ENCODE measurements at regions not wholly inside any gene's neighbourhood (a gene's known extent, or its start where the extent isn't known, plus 50 kb on each side); places are given as distances from the start of the nearest gene placed in this dataset.

DNA sequence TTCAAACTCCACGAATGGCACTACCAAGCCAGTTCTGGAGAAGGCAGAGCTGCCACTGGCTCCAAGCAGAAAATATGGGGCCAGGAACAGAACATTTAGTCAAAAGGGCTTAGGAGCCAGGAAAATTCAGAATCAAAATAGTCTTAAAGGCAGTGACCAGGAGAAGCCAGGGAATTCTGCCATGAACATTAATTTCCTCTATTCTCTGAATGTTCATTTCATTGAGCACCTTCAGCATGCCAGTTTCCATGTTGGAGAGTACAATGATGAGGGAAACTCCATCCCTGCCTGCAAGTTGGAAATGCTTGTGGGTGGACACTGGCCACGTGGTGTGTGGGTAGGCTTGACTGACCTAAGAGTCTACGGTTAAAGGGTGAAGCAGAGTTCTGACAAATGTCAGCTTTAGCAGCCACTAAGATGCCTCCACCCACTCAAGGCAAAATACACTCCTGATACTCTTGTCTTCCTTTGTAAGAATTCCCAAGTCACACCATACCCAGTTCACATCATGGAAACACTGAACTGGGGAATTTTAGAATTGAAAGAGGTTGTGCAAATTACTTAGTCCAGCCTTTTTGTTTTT is 190.1 kb upstream of the C1QTNF7 start:
- peaks cover 0 to 5% of the 10 kb centered on the region in 2 donors for H3K4me1 ChIP-seq
- no peak for TF ChIP-seq POLR2A (IDR thresholded peaks at IDR 0.05)
- TF ChIP-seq, protein P1, sequence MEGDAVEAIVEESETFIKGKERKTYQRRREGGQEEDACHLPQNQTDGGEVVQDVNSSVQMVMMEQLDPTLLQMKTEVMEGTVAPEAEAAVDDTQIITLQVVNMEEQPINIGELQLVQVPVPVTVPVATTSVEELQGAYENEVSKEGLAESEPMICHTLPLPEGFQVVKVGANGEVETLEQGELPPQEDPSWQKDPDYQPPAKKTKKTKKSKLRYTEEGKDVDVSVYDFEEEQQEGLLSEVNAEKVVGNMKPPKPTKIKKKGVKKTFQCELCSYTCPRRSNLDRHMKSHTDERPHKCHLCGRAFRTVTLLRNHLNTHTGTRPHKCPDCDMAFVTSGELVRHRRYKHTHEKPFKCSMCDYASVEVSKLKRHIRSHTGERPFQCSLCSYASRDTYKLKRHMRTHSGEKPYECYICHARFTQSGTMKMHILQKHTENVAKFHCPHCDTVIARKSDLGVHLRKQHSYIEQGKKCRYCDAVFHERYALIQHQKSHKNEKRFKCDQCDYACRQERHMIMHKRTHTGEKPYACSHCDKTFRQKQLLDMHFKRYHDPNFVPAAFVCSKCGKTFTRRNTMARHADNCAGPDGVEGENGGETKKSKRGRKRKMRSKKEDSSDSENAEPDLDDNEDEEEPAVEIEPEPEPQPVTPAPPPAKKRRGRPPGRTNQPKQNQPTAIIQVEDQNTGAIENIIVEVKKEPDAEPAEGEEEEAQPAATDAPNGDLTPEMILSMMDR (IDR thresholded peaks at IDR 0.05), result no peak
- 55 to 61% methylated on average over 3 of the region's 3 CpGs for WGBS, 2 donors
- no peaks in the 10 kb centered on the region for H3K36me3 ChIP-seq
- intact Hi-C loops (cut with DNase I), result loop anchor here (5.0 kb wide), 2 partner anchors 160 to 220 kb away; no protein-coding TSS in a partner anchor
- H3K27ac ChIP-seq, result no peak overlapping the region
- H3K27me3 ChIP-seq, result no peaks in the 10 kb centered on the region
- H3K4me3 ChIP-seq (replicated peaks in 1 of 3), result no peak overlapping the region
- DNase-seq, result no peak
- no peaks in the 10 kb centered on the region for H3K9me3 ChIP-seq

DNA sequence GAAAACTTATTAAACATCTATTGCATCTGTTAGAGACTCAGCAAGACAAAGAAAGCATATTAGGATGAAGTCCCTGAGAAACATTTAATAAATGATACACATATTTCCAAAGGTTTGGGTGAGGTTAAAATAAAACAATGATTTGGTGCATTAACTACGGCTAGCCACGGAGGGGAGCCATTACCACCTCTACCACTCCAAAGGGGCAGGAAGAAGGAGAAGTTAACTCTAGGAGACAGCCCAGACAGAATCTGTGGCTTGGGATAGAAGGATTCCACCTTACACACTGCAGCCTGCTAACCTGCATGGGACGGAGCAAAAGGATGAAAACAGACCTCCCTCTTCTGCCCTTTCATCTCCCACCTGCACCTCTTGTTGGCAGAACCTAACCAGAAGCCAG is 189.1 kb upstream of the C1QTNF7 start:
- WGBS, 2 donors, result 12 to 21% methylated on average over 3 of the region's 3 CpGs
- Histone ChIP-seq H3K27ac (no peak overlapping the region), H3K36me3 (no peaks in the 10 kb centered on the region), H3K4me1 (peaks cover 0 to 3% of the 10 kb centered on the region in 2 donors), H3K9me3 (no peaks in the 10 kb centered on the region), H3K27me3 (no peaks in the 10 kb centered on the region), H3K4me3 (replicated peaks in 1 of 3) (no peak overlapping the region)
- intact Hi-C loops (cut with DNase I), result loop anchor here (5.0 kb wide), 2 partner anchors 159 to 219 kb away; no protein-coding TSS in a partner anchor
- peak; percentile 11 to 43 for DNase-seq
- TF ChIP-seq, protein P1 (IDR thresholded peaks at IDR 0.05), result peak in 5 of 6 experiments; percentile 36 to 70 (median 58)
- TF ChIP-seq POLR2A (IDR thresholded peaks at IDR 0.05), result no peak

DNA sequence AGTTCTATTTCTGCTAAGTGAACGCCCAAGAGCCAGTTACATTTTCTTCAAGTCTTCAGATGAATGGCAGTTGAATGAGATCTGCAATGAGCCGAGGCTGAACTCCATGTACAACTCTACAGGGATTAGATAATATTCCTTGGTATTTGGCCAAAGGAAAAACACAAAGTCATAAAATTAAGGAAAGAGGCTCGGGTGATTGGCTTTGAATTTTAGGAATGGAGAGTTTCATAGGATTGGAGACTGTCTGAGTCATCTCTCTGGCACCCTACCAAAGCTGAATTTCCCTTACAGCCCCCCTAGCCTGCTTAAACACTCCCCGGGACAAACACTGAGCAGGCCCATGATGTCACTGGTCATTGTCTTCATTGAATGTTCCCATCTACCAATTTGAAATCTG is 188.0 kb upstream of the C1QTNF7 start:
- H3K36me3 ChIP-seq, result no peaks in the 10 kb centered on the region
- no peak for TF ChIP-seq POLR2A (IDR thresholded peaks at IDR 0.05)
- TF ChIP-seq, protein P1 (IDR thresholded peaks at IDR 0.05), result no peak
- WGBS, 2 donors, result 66 to 68% methylated on average over 4 of the region's 4 CpGs
- H3K4me1 ChIP-seq, result no peaks in the 10 kb centered on the region
- intact Hi-C loops (cut with DNase I), result loop anchor here (5.0 kb wide), 2 partner anchors 157 to 217 kb away; no protein-coding TSS in a partner anchor
- H3K27ac ChIP-seq, result no peak overlapping the region
- no peak for DNase-seq
- no peaks in the 10 kb centered on the region for H3K27me3 ChIP-seq
- H3K9me3 ChIP-seq, result no peaks in the 10 kb centered on the region
- no peak overlapping the region for H3K4me3 ChIP-seq (replicated peaks in 1 of 3)

DNA sequence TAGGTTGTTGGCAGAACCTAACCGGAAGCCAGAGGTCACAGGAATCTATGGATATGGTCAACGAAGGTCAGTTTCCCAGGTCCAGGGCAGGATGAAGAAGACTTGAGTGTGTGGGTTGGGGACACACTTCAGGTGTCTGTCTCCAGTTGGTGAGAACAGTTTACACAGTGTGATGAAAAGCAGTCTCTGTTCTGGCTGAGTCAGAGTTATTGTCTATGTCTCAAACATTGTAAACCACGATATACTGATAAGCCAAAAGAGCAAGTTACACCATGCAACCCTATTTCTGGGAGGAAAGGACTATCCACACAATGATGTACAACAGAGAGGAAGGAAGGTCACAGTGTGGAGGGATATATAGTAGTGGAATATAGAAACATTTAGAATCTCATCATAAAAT is 187.1 kb upstream of the C1QTNF7 start:
- Histone ChIP-seq H3K27ac (no peak overlapping the region), H3K9me3 (no peaks in the 10 kb centered on the region), H3K4me3 (replicated peaks in 1 of 3) (no peak overlapping the region), H3K4me1 (no peaks in the 10 kb centered on the region), H3K36me3 (no peaks in the 10 kb centered on the region), H3K27me3 (no peaks in the 10 kb centered on the region)
- DNase-seq, result no peak
- intact Hi-C loops (cut with DNase I), result no loop called here
- WGBS, 2 donors, result 82 to 88% methylated on average over 3 of the region's 3 CpGs
- no peak for TF ChIP-seq POLR2A (IDR thresholded peaks at IDR 0.05)
- TF ChIP-seq, protein P1 (IDR thresholded peaks at IDR 0.05), result no peak

DNA sequence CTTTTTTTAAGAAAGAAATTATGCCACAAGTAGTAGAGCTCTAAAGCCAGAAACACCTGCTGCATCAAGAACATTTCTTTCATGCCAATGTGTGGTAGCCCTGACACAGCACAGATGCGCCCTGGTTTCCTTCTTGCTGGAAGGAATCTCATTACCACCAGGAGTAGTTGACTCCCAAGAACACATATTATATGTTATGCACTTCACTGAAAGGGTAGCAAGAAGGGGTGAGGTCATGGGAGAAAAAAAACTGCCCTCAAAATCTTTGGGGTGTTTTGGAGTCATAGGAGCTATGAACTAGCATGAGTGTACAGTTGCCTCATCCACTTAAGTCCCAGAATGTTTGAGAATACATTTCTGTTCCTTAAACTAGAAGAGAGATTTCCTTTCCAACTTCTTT is 185.8 kb upstream of the C1QTNF7 start:
- no peak overlapping the region for H3K4me3 ChIP-seq (replicated peaks in 1 of 3)
- H3K36me3 ChIP-seq, result no peaks in the 10 kb centered on the region
- TF ChIP-seq, protein P1 (IDR thresholded peaks at IDR 0.05), result no peak
- no peak for TF ChIP-seq POLR2A (IDR thresholded peaks at IDR 0.05)
- H3K27ac ChIP-seq, result no peak overlapping the region
- no peak for DNase-seq
- no peaks in the 10 kb centered on the region for H3K27me3 ChIP-seq
- H3K9me3 ChIP-seq, result no peaks in the 10 kb centered on the region
- no peaks in the 10 kb centered on the region for H3K4me1 ChIP-seq
- intact Hi-C loops (cut with DNase I), result no loop called here
- 97 to 100% methylated on average over 1 of the region's 1 CpG for whole genome bisulfite sequencing, 2 donors
